Osteoblast (primary cell): ENCODE measurements at regions not wholly inside any gene's neighbourhood (a gene's known extent, or its start where the extent isn't known, plus 50 kb on each side); places are given as distances from the start of the nearest gene placed in this dataset.

ENCODE experiments used
- DNase-seq: peaks from one replicate; pipeline ENCODE4 v3.0.0; 2011; ENCODE audit warnings: low spot score, mixed read lengths; ENCODE audit not compliant: insufficient read length; ENCODE audit errors: missing footprints
- H2AFZ ChIP-seq: 2 replicates; pipeline ENCODE4 v1.6.0; 2011; ENCODE audit warnings: mild to moderate bottlenecking, low read length
- H3K27ac ChIP-seq: 2 replicates; pipeline ENCODE4 v1.5.1; 2011; ENCODE audit warnings: mild to moderate bottlenecking, low read depth, low read length, moderate library complexity
- H3K27me3 ChIP-seq: 2 replicates; pipeline ENCODE4 v1.6.0; 2012; ENCODE audit warnings: mild to moderate bottlenecking, control low read depth, inconsistent platforms, low read length, moderate library complexity; ENCODE audit not compliant: insufficient read depth
- H3K36me3 ChIP-seq: 2 replicates; pipeline ENCODE4 v1.5.1; 2011; ENCODE audit warnings: mild to moderate bottlenecking, low read length, control low read depth, moderate library complexity; ENCODE audit not compliant: insufficient read depth
- H3K4me1 ChIP-seq: 2 replicates; pipeline ENCODE4 v1.5.1; 2011; ENCODE audit warnings: mild to moderate bottlenecking, low read length, control low read depth, moderate library complexity; ENCODE audit not compliant: insufficient read depth
- H3K4me2 ChIP-seq: 2 replicates; pipeline ENCODE4 v1.6.0; 2011; ENCODE audit warnings: mild to moderate bottlenecking, low read length; ENCODE audit not compliant: insufficient read depth
- H3K4me3 ChIP-seq: fragments of 200-600 bp; sonication (generic); 3 replicates; pipeline ENCODE4 v1.5.1; 2012; ENCODE audit warnings: mild to moderate bottlenecking, low read length, inconsistent platforms; ENCODE audit not compliant: insufficient read depth
- H3K79me2 ChIP-seq: 2 replicates; pipeline ENCODE4 v1.6.0; 2012; ENCODE audit warnings: mild to moderate bottlenecking, low read length, control low read depth, inconsistent platforms; ENCODE audit not compliant: insufficient read depth
- H3K9me3 ChIP-seq: 2 replicates; pipeline ENCODE4 v1.5.1; 2011; ENCODE audit warnings: low read depth, low read length, control low read depth
- H4K20me1 ChIP-seq: 2 replicates; pipeline ENCODE4 v1.6.0; 2012; ENCODE audit warnings: mild to moderate bottlenecking, low read length, control low read depth; ENCODE audit not compliant: insufficient read depth
- CTCF ChIP-seq: IDR thresholded peaks from 2 replicates; pipeline ENCODE4 v1.5.1; 2011; ENCODE audit warnings: mild to moderate bottlenecking, low read depth, low read length, moderate library complexity; ENCODE audit errors: extremely low read depth

DNA sequence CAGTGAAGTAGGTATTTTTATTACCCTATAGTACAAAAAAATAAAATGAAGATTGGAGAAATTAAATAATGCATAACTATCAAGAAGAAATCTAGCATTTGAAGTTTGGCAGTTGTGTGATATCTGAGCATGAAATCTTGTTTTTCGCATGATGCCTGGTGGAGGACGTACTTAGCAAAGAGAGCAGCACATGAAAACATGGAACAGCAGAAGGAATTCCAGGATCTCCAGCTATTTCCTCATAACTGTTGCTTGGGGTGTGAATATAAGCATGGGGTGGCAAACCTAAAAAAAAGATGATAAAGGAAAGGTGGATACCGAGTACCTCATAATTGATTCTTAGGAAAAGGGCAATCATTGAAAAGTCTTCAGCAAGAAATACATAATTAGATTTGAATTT, 174.3 kb upstream of the FAM3C start:
- Histone ChIP-seq H3K4me1 (no peaks in the 10 kb centered on the region), H3K27me3 (no peaks in the 10 kb centered on the region), H3K36me3 (no peaks in the 10 kb centered on the region), H3K9me3 (no peaks in the 10 kb centered on the region), H3K4me3 (no peak overlapping the region), H2AFZ (no peak overlapping the region), H3K79me2 (no peaks in the 10 kb centered on the region), H4K20me1 (no peaks in the 10 kb centered on the region), H3K27ac (no peak overlapping the region), H3K4me2 (no peak overlapping the region)
- TF ChIP-seq CTCF = no peak
- DNase-seq = no peak

- Histone ChIP-seq H3K79me2 (no peaks in the 10 kb centered on the region), H3K4me1 (no peaks in the 10 kb centered on the region), H3K4me2 (no peak overlapping the region), H3K27ac (no peak overlapping the region), H3K9me3 (no peaks in the 10 kb centered on the region), H3K4me3 (no peak overlapping the region), H3K27me3 (no peaks in the 10 kb centered on the region), H2AFZ (no peak overlapping the region), H3K36me3 (no peaks in the 10 kb centered on the region), H4K20me1 (no peaks in the 10 kb centered on the region)
- peak; percentile 19 for DNase-seq
- peak; percentile 39 for TF ChIP-seq CTCF
These were observed 167.1 kb upstream of the FAM3C start for GRCh38 chr7:121563177-121563576.

DNA sequence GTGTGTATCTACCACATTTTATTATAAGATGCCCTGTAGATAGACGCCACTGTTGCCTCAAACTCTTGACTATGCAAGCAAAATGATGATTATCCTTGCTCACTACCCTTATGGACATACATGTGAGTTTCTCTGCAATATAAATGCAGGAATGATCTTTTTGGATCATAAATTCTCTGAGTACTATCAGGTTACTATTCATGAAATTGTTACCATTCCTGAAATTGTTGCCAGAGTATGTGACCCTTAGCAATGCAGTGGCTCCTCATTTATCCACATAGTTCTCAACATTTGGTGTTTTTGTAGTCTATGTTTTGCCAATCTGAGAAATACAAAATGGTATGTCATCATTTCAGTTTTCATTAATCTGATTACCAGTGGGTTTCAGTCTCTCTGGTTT, 166.2 kb upstream of the FAM3C start:
- no peaks in the 10 kb centered on the region for H3K27me3 ChIP-seq
- H3K4me3 ChIP-seq = no peak overlapping the region
- no peaks in the 10 kb centered on the region for H3K79me2 ChIP-seq
- peaks cover 2% of the 10 kb centered on the region for H3K4me1 ChIP-seq
- no peak overlapping the region for H3K4me2 ChIP-seq
- H3K36me3 ChIP-seq = no peaks in the 10 kb centered on the region
- H3K27ac ChIP-seq = no peak overlapping the region
- no peaks in the 10 kb centered on the region for H4K20me1 ChIP-seq
- no peaks in the 10 kb centered on the region for H3K9me3 ChIP-seq
- H2AFZ ChIP-seq = no peak overlapping the region
- no peak for TF ChIP-seq CTCF
- no peak for DNase-seq

DNA sequence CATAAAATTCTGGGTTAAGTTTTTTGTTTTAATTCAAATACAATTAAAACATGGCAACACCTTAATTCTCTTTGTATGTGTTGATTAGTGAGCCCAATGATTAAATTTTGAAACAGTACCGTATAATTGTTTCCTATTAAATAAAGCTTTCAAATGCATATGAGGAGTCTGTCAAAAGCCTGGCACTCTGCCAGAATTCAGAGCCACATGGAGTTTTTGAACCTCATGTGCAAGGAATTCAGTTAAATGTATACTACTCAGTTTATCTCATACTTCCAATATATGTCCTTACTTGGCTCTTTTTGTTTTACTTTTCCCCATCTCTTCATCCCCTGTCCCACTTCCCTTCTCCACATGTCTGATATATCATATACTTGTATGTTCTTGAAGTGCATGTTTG, 165.6 kb upstream of the FAM3C start:
- Histone ChIP-seq H3K27me3 (no peaks in the 10 kb centered on the region), H3K27ac (no peak overlapping the region), H3K4me1 (peaks cover 3% of the 10 kb centered on the region), H3K79me2 (no peaks in the 10 kb centered on the region), H4K20me1 (no peaks in the 10 kb centered on the region), H3K36me3 (no peaks in the 10 kb centered on the region), H3K4me3 (no peak overlapping the region), H3K9me3 (no peaks in the 10 kb centered on the region), H2AFZ (no peak overlapping the region), H3K4me2 (no peak overlapping the region)
- no peak for DNase-seq
- no peak for TF ChIP-seq CTCF
